Activated T-cell treated with anti-CD3 and anti-CD28 coated beads, Interleukin-2, amount 50 U/mL, for 24 hours (primary cell): ENCODE measurements at regions not wholly inside any gene's neighbourhood (a gene's known extent, or its start where the extent isn't known, plus 50 kb on each side); places are given as distances from the start of the nearest gene placed in this dataset.

Experiments used
- DNase-seq: peaks from one replicate; pipeline ENCODE4 v3.0.0-alpha.2; 2020
- H3K27ac Mint-ChIP-seq: 2 replicates; pipeline ENCODE4 v1.8.0; 2020; ENCODE audit warnings: mild to moderate bottlenecking, mixed read lengths
- H3K27me3 Mint-ChIP-seq: 2 replicates; pipeline ENCODE4 v1.8.0; 2020; ENCODE audit warnings: mixed read lengths
- H3K36me3 Mint-ChIP-seq: 2 replicates; pipeline ENCODE4 v1.8.0; 2020; ENCODE audit warnings: low read depth, mixed read lengths
- H3K4me1 Mint-ChIP-seq: 2 replicates; pipeline ENCODE4 v1.8.0; 2020; ENCODE audit warnings: low read depth, mixed read lengths
- H3K4me3 Mint-ChIP-seq: 2 replicates; pipeline ENCODE4 v1.8.0; 2020; ENCODE audit warnings: mild to moderate bottlenecking, moderate library complexity, mixed read lengths
- H3K9me3 Mint-ChIP-seq: 2 replicates; pipeline ENCODE4 v1.8.0; 2020; ENCODE audit warnings: mixed read lengths

DNA sequence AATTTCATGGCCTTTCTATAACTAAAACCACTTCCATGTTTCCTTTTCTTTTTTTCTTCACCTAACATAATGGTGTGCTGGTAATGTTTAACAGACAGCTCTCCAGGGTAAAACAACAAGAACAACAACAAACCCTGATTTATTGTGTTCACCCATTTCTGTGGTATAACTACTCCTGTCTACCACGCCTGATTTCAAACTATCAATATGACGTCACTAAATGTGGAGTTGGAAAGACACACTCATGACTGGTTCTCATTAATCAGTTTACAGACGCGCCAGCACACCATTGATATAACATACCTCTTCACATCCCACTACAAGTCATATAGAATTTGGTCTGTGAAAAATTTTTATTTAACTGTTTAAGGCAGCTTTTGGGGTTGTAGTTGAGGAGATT is 142.9 kb downstream of the ARRDC3 start:
- Mint-ChIP-seq H3K27me3 (no peaks in the 10 kb centered on the region), H3K4me3 (no peak overlapping the region), H3K27ac (no peak overlapping the region), H3K36me3 (peaks cover 4% of the 10 kb centered on the region), H3K4me1 (peaks cover 4% of the 10 kb centered on the region), H3K9me3 (peaks cover 11% of the 10 kb centered on the region)
- DNase-seq = no peak

DNA sequence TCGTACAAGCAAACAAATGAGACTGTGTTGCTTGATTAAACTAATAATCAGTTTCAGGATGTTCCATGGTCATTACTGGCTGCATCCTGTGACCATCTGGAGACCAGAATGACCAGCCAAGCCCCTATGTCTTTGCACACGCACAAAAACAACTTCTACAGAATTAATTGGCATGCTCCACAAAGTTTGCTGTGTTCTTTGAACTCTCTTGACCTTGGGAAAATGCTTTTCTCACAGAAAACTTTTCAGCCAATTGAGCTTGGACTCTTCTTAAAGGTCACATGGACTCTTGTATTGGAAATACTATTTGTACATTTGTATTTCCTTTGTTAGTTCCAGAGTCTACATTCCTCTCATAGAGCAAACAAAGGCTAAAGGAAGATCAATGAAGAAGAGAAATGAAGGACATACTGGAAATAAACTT is 147.8 kb downstream of the ARRDC3 start:
- H3K36me3 Mint-ChIP-seq = no peaks in the 10 kb centered on the region
- H3K4me1 Mint-ChIP-seq = peaks cover 3% of the 10 kb centered on the region
- H3K27ac Mint-ChIP-seq = no peak overlapping the region
- H3K9me3 Mint-ChIP-seq = no peaks in the 10 kb centered on the region
- H3K27me3 Mint-ChIP-seq = no peaks in the 10 kb centered on the region
- DNase-seq = no peak
- H3K4me3 Mint-ChIP-seq = no peak overlapping the region

DNA sequence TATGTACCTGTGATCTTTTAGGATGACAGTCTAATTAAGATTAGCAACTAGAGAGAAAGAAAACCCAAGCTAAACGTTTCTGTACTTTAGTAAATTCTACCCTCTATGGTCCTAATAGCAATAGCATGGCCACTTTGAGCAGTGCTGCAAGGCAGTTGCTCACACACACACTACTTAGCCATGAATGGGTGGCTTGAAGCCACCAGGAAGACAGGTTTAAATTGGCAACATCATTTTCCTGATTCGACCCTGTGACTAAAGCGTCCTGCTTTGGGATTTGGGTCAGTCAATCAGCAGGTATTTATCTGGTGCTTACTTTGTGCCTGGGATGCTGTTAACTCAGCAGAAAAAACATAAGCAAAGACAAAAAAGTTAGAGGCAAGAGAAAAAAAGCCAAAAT is 150.6 kb downstream of the ARRDC3 start:
- H3K27me3 Mint-ChIP-seq = peaks cover 3% of the 10 kb centered on the region
- H3K4me1 Mint-ChIP-seq = no peaks in the 10 kb centered on the region
- no peak overlapping the region for H3K27ac Mint-ChIP-seq
- peaks cover 16% of the 10 kb centered on the region for H3K9me3 Mint-ChIP-seq
- H3K36me3 Mint-ChIP-seq = peaks cover 5% of the 10 kb centered on the region
- no peak for DNase-seq
- H3K4me3 Mint-ChIP-seq = no peak overlapping the region

DNA sequence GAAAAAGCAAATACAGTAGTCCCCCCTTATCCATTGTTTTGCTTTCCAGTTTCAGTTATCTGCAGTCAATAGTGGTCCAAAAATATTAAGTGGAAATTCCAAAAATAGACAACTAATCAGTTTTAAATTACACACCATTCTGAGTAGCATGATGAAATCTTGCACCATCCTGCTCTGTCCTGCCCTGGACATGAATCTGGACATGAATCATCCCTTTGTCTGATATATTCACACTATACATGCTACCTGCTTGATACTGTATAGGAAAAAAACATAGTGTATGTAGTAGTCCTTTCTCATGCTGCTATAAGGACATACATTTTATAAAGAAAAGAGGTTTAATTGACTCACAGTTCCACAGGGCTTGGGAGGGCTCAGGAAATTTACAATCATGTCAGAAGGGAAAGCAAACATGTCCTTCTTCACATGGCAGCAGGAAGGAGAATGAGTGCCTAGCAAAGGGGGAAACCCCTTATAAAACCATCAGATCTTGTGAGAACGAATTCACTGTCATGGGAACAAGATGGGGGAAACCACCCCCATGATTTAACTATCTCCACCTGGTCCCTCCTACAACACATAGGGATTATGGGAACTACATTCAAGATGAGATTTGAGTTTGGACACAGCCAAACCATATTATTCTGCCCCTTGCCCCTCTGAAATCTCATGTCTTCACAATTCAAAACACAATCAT is 153.9 kb downstream of the ARRDC3 start:
- Mint-ChIP-seq H3K27me3 (peaks cover 8% of the 10 kb centered on the region), H3K27ac (no peak overlapping the region), H3K36me3 (peaks cover 5% of the 10 kb centered on the region), H3K4me3 (no peak overlapping the region), H3K4me1 (peaks cover 3% of the 10 kb centered on the region), H3K9me3 (peaks cover 16% of the 10 kb centered on the region)
- DNase-seq = no peak

DNA sequence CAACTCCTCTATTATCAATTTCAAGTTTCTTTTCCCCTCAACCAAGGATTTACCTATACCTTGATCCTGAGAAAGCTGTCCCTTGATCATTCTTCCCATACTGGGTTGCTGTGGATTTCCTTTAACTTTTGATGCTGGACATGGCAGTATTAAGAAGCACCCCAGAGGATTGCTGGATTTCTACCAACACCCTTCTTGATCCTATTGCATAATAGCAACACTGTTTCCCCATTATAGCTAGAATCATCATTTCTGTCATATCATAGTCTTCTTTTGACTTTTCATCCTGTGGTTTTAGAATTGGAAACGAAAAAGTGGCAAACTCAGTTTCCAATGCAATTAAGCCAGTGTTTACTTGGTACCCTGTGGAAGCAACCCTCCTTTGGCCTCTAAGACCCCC is 154.9 kb downstream of the ARRDC3 start:
- Mint-ChIP-seq H3K9me3 (peaks cover 16% of the 10 kb centered on the region), H3K4me1 (peaks cover 3% of the 10 kb centered on the region), H3K4me3 (no peak overlapping the region), H3K36me3 (peaks cover 5% of the 10 kb centered on the region), H3K27ac (no peak overlapping the region), H3K27me3 (peaks cover 8% of the 10 kb centered on the region)
- DNase-seq = no peak

DNA sequence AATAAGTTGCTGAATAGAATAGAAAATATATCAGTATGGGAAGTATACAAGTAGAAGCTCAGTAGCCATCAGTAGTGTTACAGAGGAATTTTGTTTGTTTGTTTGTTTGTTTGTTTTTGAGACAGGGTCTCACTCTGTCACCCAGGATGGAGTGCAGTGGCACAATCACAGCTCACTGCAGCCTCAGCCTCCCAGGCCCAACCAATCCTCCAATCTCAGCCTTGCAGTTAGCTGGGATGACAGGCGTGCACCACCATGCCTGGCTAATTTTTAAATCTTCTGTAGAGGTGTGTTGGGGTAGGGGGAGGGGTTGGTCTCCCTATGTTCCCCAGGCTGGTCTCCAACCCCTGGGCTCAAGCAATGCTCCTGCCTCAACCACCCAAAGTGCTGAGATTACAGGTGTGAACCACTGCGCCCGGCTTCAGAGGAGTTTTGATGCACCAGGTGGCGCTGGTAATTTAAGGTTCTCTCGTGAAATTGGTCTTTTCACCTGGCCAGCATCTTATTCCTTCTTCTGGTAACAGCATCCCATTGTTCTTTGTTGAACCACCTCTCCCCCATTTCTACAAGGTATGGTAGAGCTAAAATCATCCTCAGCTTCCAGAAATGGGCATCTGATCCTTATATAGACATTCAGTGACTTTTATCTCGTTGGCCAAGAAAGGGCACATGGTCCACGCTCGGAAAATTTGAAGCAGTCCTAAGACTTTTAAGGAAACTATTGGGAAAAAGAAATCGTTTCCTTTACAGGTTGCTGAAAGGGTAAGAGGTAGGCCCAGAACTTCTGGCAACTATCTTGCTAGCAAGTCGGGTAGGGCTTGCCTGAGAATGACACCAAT is 157.1 kb downstream of the ARRDC3 start:
- H3K27me3 Mint-ChIP-seq = peaks cover 8% of the 10 kb centered on the region
- H3K4me1 Mint-ChIP-seq = peaks cover 3% of the 10 kb centered on the region
- peaks cover 5% of the 10 kb centered on the region for H3K36me3 Mint-ChIP-seq
- no peak overlapping the region for H3K27ac Mint-ChIP-seq
- H3K9me3 Mint-ChIP-seq = peaks cover 16% of the 10 kb centered on the region
- peak; percentile 69 for DNase-seq
- no peak overlapping the region for H3K4me3 Mint-ChIP-seq

DNA sequence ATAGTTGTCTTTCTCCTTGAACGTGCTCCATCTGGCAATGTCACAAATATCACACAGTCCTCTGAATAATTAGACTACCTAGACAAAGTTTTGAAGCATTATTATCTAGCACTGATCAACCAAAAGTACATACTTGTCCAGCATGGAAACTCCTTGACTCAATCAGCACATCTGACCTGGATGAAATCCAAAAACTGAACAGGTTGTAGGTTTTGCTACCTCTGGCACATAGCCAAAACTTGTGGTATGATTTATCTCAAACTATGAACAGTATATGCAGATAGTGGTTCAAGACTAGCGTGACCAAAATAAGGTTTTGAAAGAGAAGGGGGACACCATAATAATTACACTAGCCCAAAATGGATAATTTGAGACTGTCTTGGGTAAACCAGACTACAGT is 158.1 kb downstream of the ARRDC3 start:
- Mint-ChIP-seq H3K27me3 (peaks cover 8% of the 10 kb centered on the region), H3K4me3 (no peak overlapping the region), H3K9me3 (peaks cover 14% of the 10 kb centered on the region), H3K36me3 (peaks cover 4% of the 10 kb centered on the region), H3K27ac (no peak overlapping the region), H3K4me1 (peaks cover 3% of the 10 kb centered on the region)
- no peak for DNase-seq

DNA sequence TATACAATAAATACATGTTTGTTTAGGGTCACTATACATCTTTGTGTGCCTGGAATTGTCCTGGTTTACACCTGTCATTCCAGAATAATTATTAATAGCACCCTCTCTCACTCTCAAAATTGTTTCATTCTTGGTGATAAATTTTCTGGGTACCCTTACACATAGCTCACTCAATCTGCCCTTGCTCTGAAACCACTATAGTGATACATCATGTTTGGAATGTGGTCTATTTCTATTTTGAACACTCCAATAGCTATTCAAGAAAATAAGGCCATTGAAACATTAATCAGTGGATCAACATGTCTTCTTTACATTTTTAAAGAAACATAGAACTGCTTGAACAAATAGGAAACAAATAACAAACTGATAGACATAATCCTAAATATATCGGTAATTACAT is 158.7 kb downstream of the ARRDC3 start:
- no peak for DNase-seq
- H3K36me3 Mint-ChIP-seq = no peaks in the 10 kb centered on the region

DNA sequence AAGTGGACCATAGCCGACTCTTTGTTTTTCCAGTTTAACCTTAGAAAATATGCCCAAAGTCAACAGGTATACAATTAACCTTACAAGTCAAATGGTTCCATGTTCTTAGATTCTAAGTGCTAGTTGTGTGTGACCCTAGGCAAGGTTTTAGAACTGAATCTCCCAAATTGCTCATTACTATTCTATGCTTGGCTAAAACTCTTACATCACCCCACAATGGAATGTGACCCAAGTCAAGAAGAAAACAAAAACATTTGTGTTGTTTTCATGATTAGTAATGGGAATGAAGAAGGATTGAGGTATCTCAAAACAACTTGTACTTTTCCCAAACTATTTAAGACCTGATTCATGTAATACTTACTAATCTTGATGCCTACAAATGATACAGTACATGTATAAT is 159.2 kb downstream of the ARRDC3 start:
- Mint-ChIP-seq H3K36me3 (no peaks in the 10 kb centered on the region), H3K9me3 (peaks cover 4% of the 10 kb centered on the region), H3K4me3 (no peak overlapping the region), H3K27ac (no peak overlapping the region), H3K27me3 (peaks cover 8% of the 10 kb centered on the region), H3K4me1 (peaks cover 3% of the 10 kb centered on the region)
- DNase-seq = no peak

More for the DNA sequence above, 158.7 kb downstream of the ARRDC3 start:
- Mint-ChIP-seq H3K27me3 (peaks cover 8% of the 10 kb centered on the region), H3K27ac (no peak overlapping the region), H3K4me1 (peaks cover 3% of the 10 kb centered on the region), H3K4me3 (no peak overlapping the region), H3K9me3 (peaks cover 10% of the 10 kb centered on the region)

DNA sequence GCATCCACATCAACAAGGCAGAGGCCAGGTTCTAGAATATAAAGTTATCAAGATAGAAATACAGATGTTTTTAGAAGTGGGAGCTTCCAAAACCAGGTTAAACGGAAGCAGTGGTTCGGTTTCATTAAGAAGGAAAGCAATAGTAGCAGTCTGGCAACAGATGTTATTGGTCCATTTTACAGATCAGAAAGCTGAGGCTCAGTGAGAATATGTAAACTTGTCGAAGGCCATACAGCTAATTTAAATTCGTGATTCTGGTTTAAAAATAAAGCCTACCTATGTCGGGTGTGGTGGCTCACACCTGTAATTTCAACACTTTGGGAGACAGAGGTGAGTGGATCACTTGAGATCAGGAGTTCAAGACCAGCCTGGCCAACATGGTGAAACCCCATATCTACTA is 160.6 kb downstream of the ARRDC3 start:
- H3K4me3 Mint-ChIP-seq = no peak overlapping the region
- H3K27ac Mint-ChIP-seq = no peak overlapping the region
- no peaks in the 10 kb centered on the region for H3K9me3 Mint-ChIP-seq
- peaks cover 5% of the 10 kb centered on the region for H3K27me3 Mint-ChIP-seq
- H3K36me3 Mint-ChIP-seq = no peaks in the 10 kb centered on the region
- peaks cover 3% of the 10 kb centered on the region for H3K4me1 Mint-ChIP-seq
- no peak for DNase-seq

DNA sequence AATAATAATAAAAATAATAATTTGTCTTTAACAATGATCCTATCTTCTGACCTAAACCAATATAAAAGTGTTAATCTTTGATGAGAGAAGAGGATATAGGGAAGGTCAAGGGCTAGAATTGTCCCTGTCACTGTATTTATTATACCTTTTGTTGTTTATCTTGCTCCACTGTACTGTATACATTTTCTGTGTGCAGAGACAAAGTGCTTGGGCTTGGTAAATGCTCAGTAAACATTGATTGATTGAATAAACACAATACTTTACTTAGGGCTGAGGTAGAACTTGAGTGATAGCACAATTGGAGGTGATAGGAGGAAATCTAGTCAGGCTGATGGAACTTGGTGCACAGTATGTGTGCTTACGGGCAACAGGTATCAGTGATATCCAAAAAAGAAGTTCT is 161.2 kb downstream of the ARRDC3 start:
- Mint-ChIP-seq H3K9me3 (no peaks in the 10 kb centered on the region), H3K4me3 (no peak overlapping the region), H3K36me3 (no peaks in the 10 kb centered on the region), H3K4me1 (peaks cover 3% of the 10 kb centered on the region), H3K27ac (no peak overlapping the region), H3K27me3 (peaks cover 4% of the 10 kb centered on the region)
- no peak for DNase-seq

DNA sequence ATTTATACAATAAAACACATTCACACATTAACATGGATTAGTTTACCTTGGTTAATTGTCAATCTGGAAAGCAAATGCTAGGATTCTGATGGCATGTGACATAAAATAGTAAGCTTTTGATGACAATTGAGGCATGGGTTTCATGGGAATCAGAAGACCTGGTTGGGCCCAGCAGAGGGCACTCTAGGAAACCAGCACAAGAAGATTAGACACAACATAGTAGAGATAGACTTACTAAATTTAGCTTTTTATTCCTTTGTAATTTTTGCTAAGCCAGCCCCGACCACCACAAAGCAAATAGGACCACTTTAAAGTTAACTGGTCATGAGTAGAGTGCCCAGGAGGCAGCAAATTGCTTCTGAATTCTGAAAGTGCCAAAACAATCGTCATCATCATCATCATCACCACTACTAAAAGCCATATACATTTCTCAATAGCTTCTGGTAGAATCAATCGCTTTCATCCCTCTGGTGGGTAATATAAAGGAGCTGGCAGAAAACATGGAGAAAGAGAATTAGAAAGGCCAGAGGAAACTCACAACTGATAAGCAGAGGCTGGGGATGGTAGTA is 163.2 kb downstream of the ARRDC3 start:
- H3K27ac Mint-ChIP-seq = no peak overlapping the region
- H3K4me3 Mint-ChIP-seq = no peak overlapping the region
- DNase-seq = peak; percentile 36
- H3K9me3 Mint-ChIP-seq = no peaks in the 10 kb centered on the region
- no peaks in the 10 kb centered on the region for H3K36me3 Mint-ChIP-seq
- no peaks in the 10 kb centered on the region for H3K4me1 Mint-ChIP-seq
- peaks cover 7% of the 10 kb centered on the region for H3K27me3 Mint-ChIP-seq

DNA sequence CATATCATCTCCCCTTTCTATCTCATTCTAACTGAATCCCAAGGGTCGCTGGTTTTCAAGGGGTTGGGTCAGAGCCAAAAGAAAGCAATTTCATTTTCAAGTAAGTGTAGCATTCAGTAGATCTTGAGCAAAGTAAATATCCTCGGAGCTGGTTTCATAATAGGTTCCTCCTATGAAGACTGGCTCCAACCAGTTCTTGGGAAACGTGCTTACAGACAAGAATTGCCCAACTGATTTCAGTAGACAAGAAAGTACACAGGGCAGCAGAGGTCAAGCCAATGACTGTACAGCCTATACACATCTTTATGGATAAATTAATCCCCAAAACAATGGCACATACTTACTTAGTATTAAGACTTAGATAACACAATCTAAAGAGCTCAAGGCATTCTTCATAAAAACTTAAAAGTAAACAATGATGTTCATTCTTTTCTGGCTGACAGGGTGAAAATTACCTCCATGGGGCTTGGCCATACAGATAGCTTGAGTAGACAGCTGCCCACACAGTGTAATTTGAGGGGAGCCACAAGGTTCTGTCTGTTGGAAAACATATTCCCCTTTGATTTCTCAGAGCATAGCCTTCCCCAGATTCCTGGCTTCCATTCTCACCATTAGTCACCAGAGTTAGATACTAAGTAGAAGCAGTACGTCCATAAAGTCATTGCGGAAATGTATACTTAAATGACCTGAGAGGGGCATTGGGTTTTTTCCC is 163.9 kb downstream of the ARRDC3 start:
- Mint-ChIP-seq H3K9me3 (no peaks in the 10 kb centered on the region), H3K4me3 (no peak overlapping the region), H3K27ac (no peak overlapping the region), H3K36me3 (no peaks in the 10 kb centered on the region), H3K27me3 (peaks cover 11% of the 10 kb centered on the region), H3K4me1 (no peaks in the 10 kb centered on the region)
- no peak for DNase-seq

DNA sequence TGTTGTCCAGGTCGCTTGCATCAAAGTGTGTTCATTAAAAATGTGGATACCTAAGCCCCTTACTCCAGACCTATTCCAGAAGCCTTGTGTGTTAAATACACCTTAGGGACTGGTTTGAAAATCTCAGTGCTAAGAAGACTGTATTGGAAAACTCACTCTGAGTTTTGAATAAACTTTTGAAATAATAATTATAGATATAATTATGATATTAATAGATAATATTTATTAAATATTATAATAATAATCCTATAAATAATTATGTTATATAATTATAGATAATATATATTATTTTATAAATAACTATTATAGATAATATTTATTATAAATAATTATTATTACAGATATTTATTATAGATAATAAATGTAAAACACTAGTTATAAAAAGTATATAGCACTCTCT is 165.3 kb downstream of the ARRDC3 start:
- peaks cover 17% of the 10 kb centered on the region for H3K27me3 Mint-ChIP-seq
- no peak for DNase-seq
- no peaks in the 10 kb centered on the region for H3K36me3 Mint-ChIP-seq
- no peaks in the 10 kb centered on the region for H3K4me1 Mint-ChIP-seq
- H3K9me3 Mint-ChIP-seq = no peaks in the 10 kb centered on the region
- no peak overlapping the region for H3K27ac Mint-ChIP-seq
- no peak overlapping the region for H3K4me3 Mint-ChIP-seq
